ENCODE measurements at regions not wholly inside any gene's neighbourhood (a gene's known extent, or its start where the extent isn't known, plus 50 kb on each side); places are given as distances from the start of the nearest gene placed in this dataset.

GRCh38 chr2:236865052-236865451 is 220.6 kb upstream of the COPS8 start:
- TF ChIP-seq NCOA5 (CRISPR knock-in tag; IDR thresholded peaks at IDR 0.05) (no peak), ZNF709 (CRISPR knock-in tag; IDR thresholded peaks at IDR 0.05) (no peak), ZNF256 (CRISPR knock-in tag; conservative IDR thresholded peaks at IDR 0.05) (no peak), ZXDC (CRISPR knock-in tag; IDR thresholded peaks at IDR 0.05) (no peak)

Measured in HepG2 (cell line).